ENCODE measurements at regions not wholly inside any gene's neighbourhood (a gene's known extent, or its start where the extent isn't known, plus 50 kb on each side); places are given as distances from the start of the nearest gene placed in this dataset.
A peak's percentile ranks its signal among the peaks of the same experiment; 100 is the strongest.

GRCh38 chr22:26801449-26801848, 144.1 kb downstream of the MIAT start:
- no peak for DNase-seq (ENCODE audit: low read depth)
- no peak for TF ChIP-seq CTCF (conservative IDR thresholded peaks at IDR 0.05; ENCODE audit: low read length)
- no peak overlapping the region for H3K4me3 ChIP-seq (ENCODE audit: low read length)

GRCh38 chr22:26804315-26804714, 146.9 kb downstream of the MIAT start:
- no peak for TF ChIP-seq CTCF (conservative IDR thresholded peaks at IDR 0.05; ENCODE audit: low read length)

GRCh38 chr22:26804911-26805539, 147.6 kb downstream of the MIAT start:
- H3K4me3 ChIP-seq (ENCODE audit: low read length), result no peak overlapping the region
- TF ChIP-seq CTCF (conservative IDR thresholded peaks at IDR 0.05; ENCODE audit: low read length), result no peak
- DNase-seq (ENCODE audit: low read depth), result peak; percentile 33

More at GRCh38 chr22:26804315-26804714, 146.9 kb downstream of the MIAT start:
- no peak overlapping the region for H3K4me3 ChIP-seq (ENCODE audit: low read length)
- DNase-seq (ENCODE audit: low read depth), result no peak

- H3K4me3 ChIP-seq (ENCODE audit: low read length), result no peak overlapping the region
- TF ChIP-seq CTCF (conservative IDR thresholded peaks at IDR 0.05; ENCODE audit: low read length), result no peak
- DNase-seq (ENCODE audit: low read depth), result no peak
Observed at GRCh38 chr22:26806445-26807175, 149.2 kb downstream of the MIAT start.

- no peak for DNase-seq (ENCODE audit: low read depth)
- H3K4me3 ChIP-seq (ENCODE audit: low read length), result no peak overlapping the region
- TF ChIP-seq CTCF (conservative IDR thresholded peaks at IDR 0.05; ENCODE audit: low read length), result no peak
Observed at GRCh38 chr22:26811647-26811992, 154.2 kb downstream of the MIAT start.

- H3K4me3 ChIP-seq (ENCODE audit: low read length), result no peak overlapping the region
- DNase-seq (ENCODE audit: low read depth), result peak; percentile 33
- no peak for TF ChIP-seq CTCF (conservative IDR thresholded peaks at IDR 0.05; ENCODE audit: low read length)
Observed at GRCh38 chr22:26812731-26813130, 155.3 kb downstream of the MIAT start.

GRCh38 chr22:26816726-26817125, 159.3 kb downstream of the MIAT start:
- no peak for TF ChIP-seq CTCF (conservative IDR thresholded peaks at IDR 0.05; ENCODE audit: low read length)
- no peak for DNase-seq (ENCODE audit: low read depth)

More at GRCh38 chr22:26816726-26817125, 159.3 kb downstream of the MIAT start:
- H3K4me3 ChIP-seq (ENCODE audit: low read length), result no peak overlapping the region

All from AG10803 (cell line).